Inferior parietal cortex (tissue), 1 donor: ENCODE measurements at regions not wholly inside any gene's neighbourhood (a gene's known extent, or its start where the extent isn't known, plus 50 kb on each side); places are given as distances from the start of the nearest gene placed in this dataset.

Source experiments
- DNase-seq: peaks from one replicate; pipeline ENCODE4 v3.0.0-alpha.2; 2016; ENCODE audit errors: extremely low spot score

DNA sequence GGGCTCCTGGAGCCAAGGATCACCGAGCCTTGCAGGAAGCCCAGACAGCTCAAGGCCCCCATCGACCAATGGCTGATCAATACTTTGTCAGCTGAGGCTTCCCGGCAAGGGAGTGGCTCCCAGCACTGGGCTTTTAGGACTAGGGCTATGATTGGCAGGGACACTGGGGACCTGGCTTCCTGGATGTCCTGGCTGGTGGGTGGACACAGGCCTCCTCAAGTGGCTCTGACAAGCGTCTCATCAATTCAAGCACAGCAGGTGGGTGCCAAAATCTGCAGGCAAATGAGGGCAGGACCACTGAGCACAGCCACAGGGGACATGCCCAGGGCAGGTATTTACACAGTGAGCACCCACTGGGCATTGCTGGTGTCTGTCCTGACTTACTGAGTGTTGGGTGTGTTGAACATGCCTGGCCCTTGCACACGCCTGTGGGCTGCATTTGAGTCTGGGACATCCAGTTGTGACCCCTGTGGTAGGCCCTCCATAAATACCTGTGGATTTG, 420.1 kb upstream of the SULF2 start:
- no peak for DNase-seq

DNA sequence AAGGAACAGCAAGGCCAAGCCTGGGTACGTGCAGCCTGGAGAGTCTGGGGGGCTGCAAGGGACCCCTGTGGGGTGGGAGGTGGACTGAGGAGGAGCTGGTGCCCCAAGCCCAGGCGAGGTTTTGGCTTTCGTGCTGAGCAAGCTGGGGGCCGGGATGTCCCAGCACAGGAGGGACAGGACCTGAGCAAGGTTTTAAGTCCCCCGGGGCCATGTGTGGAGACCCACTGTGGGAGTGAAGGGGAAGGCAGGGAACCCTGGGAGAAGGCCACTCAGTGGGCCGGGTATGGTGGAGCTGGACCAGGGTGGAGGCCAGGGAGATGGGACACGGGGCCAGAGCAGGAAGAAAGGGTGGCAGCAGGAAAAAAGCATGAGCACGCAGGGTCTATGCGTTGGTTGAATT, 419.2 kb upstream of the SULF2 start:
- DNase-seq, result no peak

DNA sequence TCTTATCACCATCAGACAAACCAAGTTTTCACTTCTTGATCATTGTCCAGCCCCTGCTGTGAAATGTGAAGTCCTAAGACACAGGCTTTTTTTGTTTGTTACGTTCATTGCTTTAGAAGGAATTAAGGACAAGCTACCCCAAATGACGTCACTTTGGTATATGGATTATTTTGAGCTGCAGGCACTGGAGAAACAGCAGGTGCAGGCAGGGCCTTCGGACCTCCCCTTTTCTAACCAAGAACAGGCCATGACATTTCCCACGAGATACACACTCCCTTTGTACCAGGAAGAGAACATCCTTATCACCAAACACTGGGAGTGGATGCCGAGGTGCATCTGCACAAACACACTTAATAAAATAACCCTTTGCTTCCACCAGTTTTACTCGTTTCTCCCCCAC, 418.0 kb upstream of the SULF2 start:
- DNase-seq, result no peak

DNA sequence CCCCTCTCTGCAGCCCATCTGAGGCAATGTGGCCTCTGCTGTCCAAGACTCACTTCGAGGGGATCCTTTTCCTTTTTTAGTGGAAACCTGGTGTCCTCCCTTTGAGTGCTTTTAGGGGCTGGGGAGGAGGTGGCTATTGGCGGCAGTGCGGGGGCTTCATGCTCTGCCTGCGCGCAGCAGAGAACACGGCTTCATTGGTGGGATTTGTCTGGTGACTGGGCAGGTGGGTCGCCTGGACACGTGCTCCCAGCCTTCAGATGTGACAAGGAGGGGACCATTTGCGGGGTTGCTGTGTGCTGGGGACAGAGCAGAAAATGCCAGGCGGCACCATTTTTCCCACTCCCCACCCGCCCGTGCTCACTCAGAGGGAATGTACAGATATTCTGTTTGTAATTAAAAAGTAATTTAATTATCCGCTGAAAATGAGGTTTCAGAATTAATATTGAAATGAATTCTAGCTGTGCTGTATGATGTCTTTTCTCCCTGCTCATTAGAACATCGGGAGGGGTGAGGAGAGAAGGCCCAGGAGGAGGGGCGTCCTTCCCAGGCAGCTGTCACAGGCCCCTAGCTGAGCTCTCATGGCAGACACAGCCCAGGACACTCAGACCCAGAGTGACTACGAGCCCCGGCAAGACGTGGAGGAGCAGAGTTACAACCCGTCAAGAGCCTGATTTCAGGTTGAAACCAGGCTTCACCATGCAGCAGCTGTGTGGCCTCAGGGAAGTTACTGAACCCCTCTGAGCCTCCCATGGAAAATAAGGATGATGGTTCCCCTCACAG, 417.2 kb upstream of the SULF2 start:
- DNase-seq, result no peak

DNA sequence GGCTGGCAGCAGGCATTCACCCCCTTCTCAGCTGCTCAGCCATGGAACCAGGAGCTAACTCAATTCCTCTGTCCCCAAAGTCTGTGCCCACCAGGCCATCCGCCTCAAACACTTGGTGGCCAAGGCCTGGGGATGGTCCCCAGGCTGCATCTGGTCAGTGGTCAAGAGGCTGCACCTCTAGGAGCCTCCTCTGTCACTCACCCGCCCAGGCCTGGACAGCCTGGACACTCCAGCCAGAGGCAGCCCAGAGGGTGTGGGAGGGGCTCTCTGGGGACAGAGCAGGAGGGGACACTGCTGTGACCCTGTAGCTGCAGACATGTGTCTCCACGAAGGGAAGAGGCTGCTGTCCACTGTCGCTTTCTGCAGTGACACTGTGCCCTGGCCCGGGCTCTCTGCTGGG, 416.6 kb upstream of the SULF2 start:
- no peak for DNase-seq

DNA sequence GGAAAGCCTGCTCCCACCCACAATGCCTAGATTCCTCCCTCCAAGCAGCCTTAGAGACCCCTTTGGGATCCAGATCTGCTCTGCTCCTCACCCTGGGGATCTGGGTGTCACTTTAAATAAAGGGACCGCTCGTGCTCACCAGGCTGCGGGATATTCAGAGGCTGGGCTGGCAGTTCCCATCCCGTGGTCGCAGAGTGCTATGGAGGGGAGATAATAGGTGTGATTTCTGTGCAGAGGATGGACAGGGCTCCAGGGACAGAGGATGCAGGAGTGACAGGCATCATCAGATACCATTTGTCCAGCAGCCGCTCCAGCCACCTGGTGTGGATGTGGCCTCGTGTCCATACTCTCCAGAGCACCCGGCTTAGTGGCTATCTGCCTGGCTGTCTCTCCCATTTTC, 415.9 kb upstream of the SULF2 start:
- no peak for DNase-seq

DNA sequence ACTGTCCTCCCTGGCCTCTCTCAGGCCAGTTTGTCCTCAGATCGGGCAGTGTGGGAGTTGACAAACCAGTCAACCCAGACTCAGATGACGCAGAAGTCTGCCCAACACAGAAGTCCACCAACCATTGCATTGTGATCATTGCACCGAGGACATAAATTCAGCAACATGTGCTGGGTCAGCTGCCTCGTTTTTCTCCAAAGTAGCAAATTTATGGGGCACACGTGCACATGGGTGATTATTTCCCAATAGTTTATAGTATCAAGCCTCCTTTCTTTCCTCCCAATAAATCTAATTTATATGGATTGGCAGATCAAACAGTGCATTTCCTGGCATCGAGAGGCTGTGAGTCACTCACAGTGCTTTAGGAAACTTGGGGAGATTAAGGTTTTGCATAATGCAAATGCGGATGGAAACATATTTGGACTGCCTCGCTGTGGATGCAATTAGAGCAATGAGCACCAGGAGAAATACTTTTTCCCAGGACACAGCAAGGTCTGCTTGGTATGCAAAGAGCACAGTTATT, 413.7 kb upstream of the SULF2 start:
- no peak for DNase-seq

DNA sequence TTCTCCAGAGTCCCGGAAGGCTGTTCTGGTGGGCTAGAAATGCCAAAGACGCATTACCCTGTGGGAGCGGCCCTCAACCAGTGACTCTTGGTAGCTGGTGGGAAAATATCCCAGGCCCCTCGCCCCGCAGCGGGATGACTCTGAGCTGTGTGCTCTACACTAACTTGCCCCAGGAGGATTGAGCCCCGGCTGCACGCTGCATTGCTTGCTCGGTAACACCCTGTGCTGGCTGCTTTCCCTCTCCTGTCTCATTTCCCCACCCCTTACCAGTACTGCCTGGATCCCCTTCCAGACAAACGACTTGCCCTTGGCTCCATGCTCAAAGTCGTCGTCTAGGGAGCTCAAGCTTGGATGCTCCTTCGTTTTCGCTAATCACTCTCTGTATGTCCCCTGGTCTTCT, 411.8 kb upstream of the SULF2 start:
- DNase-seq, result no peak

DNA sequence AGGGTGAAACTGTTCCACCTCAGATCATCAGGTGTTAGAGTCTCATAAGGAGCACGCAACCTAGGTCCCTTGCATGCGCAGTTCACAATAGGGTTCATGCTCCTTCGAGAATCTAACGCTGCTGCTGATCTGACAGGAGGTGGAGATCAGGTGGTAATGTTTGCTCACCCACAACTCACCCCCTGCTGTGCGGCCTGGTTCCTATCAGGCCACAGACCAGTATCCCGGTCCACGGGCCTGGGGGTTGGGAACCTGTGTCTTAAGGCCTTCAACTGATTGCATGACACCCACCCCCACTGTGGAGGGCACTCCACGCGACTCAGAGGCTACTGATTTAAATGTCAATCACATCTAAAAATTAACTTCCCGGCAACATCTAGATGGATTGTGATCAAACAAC, 411.2 kb upstream of the SULF2 start:
- DNase-seq, result no peak

DNA sequence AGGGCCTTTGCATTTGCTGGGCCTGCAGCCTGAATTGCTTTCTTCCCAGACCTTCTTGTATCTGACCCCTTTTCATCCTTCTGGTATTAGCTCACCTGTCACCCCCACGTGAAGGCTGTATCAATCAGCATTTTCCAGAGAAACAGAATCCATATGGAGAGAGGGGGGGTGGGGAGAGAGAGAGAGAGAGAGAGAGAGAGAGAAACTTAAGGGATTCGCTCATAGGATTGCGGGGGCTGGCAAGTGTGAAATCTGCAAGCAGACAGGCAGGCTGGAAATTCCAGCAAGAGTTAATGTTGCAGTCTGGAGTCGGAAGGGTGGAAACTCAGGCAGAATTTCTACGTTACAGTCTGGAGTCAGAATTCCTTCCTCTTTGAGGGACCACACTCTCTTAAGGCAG, 410.7 kb upstream of the SULF2 start:
- DNase-seq, result no peak

DNA sequence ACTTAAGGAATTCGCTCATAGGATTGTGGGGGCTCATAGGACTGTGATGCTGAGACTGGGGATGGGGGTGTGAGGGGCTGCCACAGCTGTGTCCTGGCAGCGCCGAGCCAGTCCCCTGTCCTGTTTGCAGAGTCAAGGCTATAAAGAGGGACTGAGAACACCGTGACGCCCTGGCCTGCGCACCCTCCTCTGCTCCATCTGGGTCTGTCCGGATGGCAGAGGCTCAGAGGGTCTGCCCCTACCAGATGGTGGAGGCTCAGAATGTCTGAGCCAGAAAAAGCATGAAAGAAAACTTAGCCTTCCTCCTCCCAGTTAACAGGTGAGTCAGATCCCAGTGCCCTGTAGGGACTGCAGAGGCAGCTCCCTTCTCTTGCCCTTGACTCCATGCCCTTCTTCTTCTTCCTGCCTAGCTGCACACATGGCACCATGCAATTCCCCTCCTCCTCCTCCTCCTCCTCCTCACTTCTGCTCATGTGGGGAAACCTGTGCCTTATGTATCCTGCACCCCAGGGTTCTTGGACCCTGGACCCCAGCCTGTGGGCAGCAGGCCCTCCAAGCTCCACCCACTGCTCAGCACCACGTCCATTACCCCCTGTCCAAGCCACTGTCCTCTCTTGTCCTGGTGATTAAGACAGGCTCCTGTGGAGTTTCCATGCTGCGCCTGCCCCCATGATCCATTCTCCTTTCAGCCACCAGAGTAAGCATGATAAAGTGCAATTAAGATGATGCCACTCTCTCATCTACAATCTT, 410.0 kb upstream of the SULF2 start:
- no peak for DNase-seq

DNA sequence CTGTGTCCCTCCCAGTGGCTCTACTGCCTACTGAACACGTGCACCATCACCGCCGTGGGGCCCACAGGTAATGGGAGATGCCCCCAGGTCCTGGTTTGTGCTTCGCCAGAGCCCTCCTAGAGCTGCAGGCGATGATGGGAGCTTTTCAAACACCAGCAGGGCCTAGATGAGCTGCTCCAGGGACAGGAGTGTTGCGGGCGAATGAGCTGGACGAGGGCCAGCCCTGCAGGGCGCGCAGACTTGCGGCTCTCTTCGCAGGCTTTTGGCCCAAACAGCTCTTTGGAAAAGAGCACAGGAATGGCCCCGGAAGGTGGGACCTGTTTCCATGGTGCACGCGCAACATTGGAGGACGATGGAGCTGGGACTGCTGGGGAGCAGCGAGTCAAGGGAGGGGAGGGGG, 409.3 kb upstream of the SULF2 start:
- DNase-seq, result no peak

DNA sequence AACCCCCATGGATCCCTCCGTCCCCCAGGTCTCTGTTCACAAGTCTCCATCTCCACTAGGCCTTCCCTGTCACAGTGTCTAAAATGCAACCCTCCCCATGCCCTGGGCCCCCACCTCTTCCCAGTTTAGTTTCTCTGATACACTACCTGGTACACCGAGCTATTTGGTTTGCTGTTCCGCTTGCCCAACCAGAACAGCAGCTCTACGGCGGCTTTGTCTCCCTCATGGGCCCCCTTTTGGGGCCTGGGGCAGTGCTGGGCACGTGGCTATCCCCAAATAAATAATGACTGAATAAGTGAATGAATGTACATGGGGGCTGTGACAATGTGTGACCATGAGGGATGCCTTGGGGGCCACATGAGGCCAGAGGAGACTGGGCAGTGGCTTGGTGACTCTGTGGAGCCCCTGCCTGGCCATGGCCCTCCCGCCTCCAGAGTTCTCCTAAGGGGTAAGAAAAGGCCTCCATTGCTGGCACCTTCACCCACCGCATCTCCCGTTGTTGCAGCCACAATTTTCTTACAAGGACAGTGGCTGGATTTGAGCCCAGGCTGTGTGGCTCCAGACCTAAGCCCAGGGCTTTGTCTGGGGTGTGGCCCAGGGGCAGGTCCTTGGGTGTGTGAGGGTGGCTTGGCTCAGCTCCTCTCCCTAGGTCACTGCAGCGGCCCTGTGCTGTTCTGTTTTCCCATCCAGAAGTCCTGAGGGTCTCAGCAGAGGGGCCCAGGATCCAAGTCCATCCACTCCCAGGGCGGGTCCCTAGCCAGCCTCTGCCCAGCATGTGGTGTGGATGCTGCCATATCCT, 408.5 kb upstream of the SULF2 start:
- no peak for DNase-seq

DNA sequence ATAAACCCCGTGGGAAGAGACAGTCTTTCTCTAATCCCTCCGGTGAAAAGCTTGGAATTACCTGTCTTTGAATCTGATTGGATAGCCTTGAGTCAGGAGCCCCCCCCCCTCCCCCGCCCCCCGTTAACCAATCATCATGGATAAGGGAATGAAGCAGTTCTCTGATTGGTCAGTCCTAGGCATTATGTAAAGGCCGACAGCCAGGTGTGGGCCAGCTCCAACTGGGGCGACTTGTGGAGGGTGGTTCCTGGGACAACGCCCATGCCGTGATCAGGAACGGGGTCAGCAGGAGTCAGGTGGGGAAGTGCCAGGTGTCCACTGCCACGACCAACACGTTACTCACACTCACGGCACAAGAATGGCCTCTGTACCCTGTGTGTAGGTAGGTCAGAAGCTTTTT, 406.8 kb upstream of the SULF2 start:
- DNase-seq, result no peak

DNA sequence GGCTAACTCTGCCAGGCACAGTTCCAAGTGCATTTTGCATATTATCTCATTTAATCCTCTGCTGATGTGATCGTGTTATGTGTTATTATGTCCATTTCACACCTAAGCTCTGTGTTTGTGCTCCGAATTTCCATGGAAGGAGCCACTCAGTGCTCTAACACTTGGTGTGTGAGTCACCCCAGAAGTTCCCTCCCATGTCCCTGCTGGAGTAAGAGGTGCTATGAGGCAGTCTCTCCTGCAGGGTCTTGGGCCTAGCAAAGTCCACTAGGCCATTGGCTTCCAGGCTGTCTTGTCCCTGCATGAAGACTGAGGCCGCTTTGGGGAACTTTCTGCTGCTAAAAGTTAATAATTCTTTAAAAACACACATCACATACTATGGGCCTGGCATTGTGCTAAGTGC, 405.9 kb upstream of the SULF2 start:
- no peak for DNase-seq

DNA sequence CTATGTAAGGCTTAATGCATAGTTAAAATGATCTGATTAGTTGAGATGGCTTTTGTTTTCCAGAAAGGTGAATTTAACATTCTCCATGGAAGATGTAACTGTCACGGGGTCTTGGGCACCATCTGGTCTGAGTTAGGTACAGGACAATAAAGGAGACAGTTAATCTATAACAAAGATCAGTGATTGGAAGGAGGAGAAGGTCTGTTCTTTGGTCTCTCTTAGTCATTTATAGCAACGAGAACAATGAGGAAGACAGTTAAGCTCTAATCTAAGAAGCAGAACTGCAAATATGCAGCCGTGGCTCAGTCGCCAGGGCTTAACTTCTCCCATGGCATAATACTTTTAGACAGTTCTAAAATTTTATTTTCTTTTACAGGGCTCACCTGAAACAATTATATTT, 405.5 kb upstream of the SULF2 start:
- no peak for DNase-seq

DNA sequence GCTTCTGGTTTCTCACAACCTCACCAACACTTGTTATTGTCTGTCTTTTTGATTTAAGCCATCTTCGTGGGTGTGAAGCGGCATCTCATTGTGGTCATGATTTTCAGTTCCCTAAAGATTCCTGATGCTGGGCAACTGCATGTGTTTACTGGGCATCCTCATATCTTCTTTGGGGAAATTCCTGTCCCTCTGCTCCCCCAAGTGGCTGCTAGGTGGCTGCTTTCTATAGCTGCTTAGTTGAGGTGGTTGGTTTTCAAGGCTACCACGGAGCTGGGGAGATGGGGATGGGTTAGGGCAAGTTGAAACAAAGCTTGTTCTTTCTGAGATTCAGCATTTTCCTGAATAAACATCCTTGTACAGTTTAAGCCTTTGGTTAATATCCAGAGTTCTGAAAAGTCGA, 403.9 kb upstream of the SULF2 start:
- DNase-seq, result no peak

DNA sequence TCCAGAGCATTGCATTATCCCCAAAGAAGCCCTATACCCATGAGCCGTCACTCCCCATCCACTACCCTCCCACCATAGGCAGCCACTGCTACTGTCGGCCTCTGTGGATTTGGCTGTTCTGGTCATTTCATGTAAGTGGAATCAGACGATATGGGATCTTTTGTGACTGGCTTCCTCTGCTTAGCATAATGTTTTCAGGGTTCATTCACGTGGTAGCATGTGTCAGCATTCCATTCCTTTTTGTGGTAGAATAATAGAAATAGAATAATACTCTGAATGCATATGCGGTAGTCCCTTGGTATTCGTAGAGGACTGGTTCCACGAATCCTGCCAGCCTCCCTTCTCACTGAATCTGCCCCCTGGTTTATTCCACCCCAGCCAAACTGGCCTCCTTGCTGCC, 402.6 kb upstream of the SULF2 start:
- DNase-seq, result no peak

DNA sequence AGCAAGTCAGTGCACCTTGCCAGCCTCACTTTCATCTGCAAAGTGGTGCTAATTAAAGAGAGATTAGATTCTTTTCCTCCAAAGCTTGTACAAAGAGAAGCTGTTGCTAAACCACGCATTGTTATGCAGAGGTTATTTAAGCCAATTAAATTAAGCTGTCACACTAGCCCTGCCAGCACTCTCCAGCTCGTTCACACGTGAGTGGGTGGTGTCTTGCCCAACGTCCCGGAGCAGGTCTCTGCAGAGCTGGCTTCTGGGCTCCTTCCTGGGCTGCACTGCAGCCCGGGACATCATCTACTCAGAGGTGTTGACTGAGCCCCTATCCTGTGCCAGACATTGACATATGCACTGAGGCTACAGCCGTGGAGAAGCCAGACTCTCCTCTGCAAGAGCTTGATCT, 401.6 kb upstream of the SULF2 start:
- no peak for DNase-seq

DNA sequence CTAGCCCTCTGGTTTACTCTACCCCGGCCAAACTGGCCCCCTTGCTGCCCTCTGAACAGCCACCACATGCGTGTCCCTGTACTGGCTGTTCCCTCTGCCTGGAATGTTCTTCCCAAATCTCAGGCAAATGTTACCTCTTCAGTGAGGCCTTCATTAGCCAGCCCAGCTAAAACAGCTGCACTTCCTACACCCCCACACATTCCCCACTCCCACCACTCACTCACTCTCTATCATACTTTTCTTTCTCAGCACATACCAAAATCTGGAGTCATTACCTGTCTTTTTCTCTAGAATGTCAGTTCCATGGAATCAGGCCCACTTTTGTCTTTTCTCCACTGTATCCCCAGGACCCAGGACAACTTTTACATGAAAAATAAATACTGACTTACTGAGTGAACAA, 401.2 kb upstream of the SULF2 start:
- DNase-seq, result no peak

DNA sequence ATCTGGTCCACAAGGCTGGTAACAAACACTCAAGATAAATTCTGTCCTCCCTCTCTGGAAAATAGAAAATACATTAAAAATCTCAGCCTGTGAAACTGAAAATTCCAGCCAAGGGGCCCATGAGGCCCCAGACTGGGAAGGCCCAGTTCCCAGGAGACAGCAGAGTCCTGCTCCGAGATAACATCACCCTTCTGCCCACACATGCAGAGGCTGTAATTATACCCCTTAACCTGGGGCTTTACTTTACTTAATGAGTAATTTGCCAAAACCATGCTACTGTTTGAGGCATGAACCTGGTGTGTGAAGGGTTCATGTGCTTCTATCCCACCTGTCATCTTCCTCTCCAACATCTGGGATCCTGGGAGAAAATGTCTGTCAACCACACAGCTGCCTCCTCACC, 398.9 kb upstream of the SULF2 start:
- no peak for DNase-seq

DNA sequence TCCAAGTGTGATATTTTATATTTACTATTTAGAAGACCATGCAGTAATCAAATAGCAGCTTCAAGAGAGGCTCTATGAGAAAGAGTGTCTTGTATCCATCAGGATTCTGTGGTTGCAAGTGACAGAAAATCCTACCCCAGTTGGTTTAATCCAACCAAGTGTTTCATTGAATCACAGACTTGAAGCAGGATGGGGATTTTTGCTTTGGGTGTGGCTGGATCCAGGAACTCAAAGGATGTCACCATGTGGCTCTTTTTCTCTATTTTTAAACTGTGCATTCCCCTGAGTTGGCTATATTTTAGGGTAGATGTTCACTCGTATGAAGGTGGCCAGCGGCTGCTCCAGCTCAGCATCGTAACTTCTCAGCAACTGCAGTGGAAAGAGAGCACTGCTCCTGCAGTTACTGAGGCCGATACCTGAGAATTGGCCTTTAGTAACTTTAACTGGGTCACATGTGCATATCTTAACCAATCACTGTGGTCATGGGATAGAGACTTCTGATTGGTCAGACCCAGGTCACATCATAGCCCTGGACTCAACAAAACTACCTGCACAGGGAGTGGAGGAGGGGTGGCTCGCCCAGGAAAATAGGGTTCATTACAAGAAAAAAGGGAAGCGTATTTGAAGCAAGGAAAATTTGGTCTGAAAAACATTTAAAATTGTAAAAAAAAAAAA, 396.1 kb upstream of the SULF2 start:
- no peak for DNase-seq
